Right hindlimb (tissue), 1 donor: ENCODE measurements at regions not wholly inside any gene's neighbourhood (a gene's known extent, or its start where the extent isn't known, plus 50 kb on each side); places are given as distances from the start of the nearest gene placed in this dataset.

ENCODE experiments used
- DNase-seq: peaks from one replicate; pipeline ENCODE4 v3.0.0-alpha.2; 2018

GRCh38 chr16:54506741-54507500 is 220.3 kb upstream of the IRX3 start:
- no peak for DNase-seq

GRCh38 chr16:54506214-54506580 is 219.6 kb upstream of the IRX3 start:
- no peak for DNase-seq

DNA sequence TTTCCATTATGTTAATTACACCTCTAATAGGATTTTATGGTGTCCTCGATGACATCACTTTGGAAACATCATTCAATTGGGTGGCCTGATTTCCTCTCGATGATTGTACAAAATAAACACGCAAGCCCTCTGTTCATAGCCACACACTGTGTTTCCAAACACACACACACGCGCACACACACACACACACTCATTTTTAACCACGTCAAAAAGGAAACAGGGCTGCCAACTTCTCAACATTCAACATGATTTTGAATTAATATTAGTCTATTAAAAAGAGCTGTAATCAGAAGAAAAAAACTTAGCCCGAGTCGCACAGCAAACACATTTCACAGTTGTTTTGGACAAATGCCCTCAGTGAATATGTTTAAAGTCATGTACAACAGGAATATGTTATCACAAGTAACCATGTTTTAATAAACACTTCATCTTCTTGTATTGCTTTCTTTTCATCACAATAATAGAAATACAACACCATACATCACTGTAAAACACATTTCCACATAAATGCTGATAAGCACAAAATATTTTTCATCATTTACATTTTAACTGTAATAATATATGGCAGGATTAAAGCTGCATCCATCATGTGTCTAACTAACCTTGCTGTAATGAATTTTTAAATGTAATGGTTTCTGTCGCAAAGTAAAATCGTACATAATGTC is 219.1 kb upstream of the IRX3 start:
- no peak for DNase-seq

- DNase-seq, result no peak
These were observed 217.8 kb upstream of the IRX3 start for GRCh38 chr16:54504372-54504771.

DNA sequence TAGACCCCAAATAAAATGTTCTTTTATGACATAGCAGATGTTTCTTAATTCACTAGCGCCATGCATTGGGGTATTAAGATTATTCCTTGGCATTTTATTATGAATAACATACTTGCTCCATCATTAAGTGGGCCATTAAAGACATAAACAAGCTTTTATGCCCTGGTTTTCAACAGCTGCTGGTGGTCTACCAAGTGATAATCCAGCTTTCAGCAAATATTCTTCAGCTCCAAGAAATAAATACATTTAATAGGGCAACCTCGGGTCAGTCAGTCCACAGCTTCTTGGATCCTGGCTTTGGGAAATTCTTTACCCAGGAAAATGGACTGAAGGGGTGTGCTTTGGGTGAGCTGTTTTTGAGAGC is 217.3 kb upstream of the IRX3 start:
- DNase-seq, result no peak

DNA sequence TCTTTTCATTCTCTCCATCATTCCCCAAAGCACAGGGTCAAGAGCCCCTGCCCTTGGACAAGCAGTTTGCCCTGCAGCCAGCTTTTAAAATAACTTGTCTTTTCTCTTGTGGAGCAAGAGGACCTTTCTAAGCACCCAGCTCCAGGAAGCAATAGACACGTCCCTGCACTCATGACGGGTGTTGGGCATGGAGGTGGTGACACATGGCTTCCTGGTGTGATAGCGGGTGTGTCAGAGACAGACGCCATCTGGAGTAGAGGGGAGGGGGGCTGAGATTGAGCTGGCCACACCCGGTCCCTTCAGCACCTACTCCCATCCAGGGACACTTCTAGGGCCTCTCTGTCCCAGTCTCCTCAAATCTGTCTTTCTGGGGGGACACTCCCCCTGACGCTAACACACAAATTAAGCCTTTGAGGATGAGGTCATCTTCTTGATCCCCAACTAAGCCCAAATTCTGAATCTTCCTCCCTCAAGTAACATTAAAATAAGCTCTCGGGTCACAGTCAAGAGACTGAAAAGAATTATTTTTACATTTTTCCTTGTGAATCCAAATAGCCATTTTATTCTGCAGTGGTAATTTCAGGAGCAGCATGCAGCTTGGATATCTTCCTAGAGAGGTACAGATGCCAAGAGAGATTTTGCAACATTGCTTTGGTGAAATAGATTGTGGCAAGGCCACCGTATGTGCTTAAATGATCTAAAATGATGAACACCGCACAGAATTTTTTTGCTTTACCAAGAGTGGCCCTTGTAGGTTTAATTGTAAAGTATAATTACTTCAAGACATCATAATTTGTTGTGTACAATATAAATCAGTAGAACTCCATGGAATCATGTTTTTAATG is 216.6 kb upstream of the IRX3 start:
- no peak for DNase-seq

DNA sequence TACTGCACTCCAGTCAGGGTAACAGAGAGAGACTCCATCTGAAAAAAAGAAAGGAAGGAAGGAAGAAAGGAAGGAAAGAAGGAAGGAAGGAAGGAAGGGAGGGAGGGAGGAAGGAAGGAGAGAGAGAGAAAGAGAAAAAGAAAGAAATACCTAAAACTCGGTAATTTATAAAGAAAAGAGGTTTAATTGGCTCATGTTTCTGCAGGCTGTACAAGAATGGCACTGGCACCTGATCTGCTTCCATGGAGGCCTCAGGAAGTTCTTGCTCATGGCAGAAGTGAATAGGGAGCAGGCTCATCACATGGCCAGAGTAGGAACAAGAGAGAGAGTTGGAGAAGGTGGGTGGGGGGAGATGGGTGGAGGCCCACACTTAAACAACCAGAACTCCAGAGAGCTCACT is 215.2 kb upstream of the IRX3 start:
- DNase-seq, result no peak

DNA sequence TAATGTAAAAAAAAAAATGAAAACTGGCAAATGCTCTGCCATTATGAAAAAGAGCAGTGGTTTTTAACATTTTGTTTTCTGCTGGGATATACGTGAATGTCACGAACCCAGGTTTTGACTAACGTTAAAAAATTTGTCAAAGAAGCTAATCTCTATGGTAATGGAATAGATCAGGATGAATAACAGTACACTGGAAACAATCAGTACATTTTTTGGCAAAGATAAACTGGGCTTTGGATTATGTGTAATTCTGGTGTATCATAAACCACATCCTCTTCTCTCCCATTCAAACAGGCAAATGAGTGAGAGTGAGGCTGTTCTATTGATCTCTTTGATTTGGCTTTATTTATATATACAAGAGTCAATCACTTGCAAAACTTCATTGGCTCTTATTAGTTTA is 207.0 kb upstream of the IRX3 start:
- no peak for DNase-seq

- DNase-seq, result no peak
These were observed 206.5 kb upstream of the IRX3 start for GRCh38 chr16:54493061-54493460.

DNA sequence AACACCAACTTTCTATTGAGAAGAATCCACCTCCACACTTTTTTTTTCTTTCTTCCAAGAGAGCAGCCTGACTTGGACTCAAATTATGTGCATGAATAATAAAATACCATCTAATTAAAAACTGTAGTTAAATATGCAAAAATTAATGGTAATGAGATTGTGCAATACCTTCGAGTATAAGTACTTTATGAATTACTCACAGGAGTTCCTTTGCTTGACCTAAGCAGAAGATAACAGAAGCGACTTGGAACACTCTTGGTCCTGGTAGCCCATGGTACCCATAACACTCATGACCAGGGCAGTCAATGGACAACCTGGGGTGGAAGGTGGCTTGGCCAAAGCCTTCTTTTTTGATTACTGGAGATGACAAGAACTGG is 203.5 kb upstream of the IRX3 start:
- DNase-seq, result no peak

- DNase-seq, result no peak
These were observed 202.9 kb upstream of the IRX3 start for GRCh38 chr16:54489225-54490111.

- no peak for DNase-seq
These were observed 202.1 kb upstream of the IRX3 start for GRCh38 chr16:54488729-54489128.

GRCh38 chr16:54487933-54488332 is 201.3 kb upstream of the IRX3 start:
- no peak for DNase-seq

- no peak for DNase-seq
These were observed 198.1 kb upstream of the IRX3 start for GRCh38 chr16:54484700-54485099.

DNA sequence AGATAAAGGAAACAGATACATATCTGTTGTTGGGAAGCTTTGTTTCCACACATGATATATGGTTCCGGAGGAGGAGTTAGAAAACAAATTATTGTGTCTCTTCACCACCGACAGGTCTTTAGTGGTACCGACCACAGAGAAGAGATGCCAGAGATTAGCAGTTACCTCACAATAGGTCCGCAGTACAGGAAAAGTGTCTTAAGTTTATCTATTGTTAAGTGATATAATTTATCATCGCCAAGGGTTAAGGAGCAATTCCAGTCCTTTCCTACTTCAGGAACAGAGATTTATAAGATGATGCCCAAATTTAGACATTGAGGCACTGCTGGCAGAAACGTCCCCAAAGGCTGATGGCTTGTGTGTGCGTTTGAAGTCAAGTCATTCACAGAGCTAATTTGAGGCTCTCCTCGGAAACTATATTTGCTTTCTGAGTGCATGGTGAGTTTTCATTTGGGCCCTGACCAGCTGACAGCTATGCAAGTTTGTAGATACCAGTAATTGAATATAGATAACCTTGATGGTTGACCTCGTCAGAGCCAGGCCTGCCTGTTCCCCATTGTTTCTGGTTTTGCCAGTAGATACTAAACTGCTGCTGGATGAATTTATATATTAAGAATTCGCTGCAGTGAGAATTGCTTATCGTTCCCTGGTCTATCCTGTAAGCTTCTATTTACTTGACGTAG is 196.4 kb upstream of the IRX3 start:
- no peak for DNase-seq

- DNase-seq, result no peak
These were observed 193.8 kb upstream of the IRX3 start for GRCh38 chr16:54480429-54480828.

DNA sequence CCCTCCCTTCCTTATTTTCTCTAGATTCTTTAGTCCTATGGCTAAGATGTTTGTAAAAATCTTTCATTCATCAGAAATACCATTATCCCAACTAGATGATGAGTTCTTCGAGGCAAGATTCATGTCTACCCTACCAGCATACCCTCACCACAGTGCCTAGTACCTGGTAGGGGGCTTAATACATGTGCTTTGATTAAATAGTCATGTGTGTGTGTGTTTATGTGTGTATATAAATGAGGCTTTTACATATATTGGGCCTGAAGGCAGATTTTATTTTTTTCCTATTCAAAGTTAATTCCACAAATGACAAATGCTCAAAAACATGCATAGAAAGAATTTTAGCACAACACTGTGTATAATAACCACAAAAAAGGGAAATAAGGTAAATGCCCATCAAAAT is 193.0 kb upstream of the IRX3 start:
- no peak for DNase-seq

- no peak for DNase-seq
These were observed 191.1 kb upstream of the IRX3 start for GRCh38 chr16:54477714-54478113.

- no peak for DNase-seq
These were observed 188.5 kb upstream of the IRX3 start for GRCh38 chr16:54475019-54475601.

DNA sequence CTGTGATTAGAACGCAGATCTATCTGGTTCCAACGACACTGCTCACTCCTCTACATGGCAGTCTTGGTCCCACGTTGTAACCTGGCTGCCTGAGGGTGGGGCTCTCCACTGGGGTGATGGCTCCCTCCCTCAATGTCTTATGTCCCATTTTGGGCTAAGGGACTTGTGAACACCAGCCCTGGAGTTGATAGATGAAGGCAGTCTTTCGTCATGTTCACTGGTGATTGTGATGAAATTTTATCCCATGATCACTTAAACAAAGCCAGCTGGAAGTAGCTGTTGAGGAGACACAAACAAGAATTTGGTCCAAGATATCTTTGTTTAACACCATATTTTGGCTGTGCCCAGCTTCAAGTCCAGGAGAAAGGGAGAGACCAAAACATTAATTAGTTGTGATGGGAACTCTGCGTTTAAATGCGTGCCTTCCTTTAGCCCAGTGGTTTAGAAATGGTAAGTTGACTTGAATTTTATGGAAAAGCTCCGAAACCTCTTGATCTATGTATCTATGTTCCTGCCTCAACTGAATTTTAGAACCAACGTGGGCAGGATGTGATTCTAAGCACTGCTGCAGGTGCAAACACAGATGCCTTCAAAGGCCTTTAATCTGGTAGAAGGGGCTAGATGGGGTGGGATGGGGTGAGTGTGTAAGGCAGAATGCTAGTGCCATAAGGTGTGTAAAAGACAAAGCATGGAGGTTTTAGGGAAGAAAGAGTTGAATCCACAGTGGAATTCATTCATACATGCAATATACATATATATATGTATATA is 186.8 kb upstream of the IRX3 start:
- no peak for DNase-seq

DNA sequence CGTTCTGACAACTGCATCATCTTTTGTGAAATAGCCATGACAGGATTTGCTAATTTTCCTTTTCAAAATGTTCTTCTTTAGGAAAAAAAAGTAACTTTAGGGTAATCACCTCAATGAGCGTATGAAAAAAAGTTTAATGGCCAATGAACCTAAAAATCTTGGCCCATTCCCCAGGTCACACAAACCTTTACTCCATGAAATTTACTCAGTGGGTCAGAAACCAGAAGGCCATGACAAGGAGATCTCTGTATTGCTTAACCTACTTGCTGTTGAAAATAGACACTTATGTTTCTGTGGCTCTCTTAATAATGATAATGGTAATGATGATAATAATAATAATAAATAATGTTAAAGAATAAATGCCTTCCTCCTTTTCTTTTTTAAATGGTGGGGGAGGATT is 180.8 kb upstream of the IRX3 start:
- no peak for DNase-seq
